Panc1 (cell line): ENCODE measurements at regions not wholly inside any gene's neighbourhood (a gene's known extent, or its start where the extent isn't known, plus 50 kb on each side); places are given as distances from the start of the nearest gene placed in this dataset.

ENCODE experiments used
- ATAC-seq: fragments of 200-7000 bp; cut with Tn5 transposase; 2 replicates; pipeline ENCODE4 v1.9.1; 2020; ENCODE audit warnings: mild to moderate bottlenecking, moderate library complexity
- BruUV-seq: library from RNA; stranded (reverse); fragments of 400-500 nt; replicated peaks from 2 replicates; lab custom pipeline; 2021; lab: Mats Ljungman, UMichigan
- CTCF ChIA-PET: fragments of 300-600 bp; sonication (Branson Sonifier 250); formaldehyde crosslinking; loops from one replicate; lab custom pipeline; 2022; ENCODE audit warnings: antibody characterized with exemption; lab: Charles Lee
- POLR2A ChIA-PET: fragments of 300-600 bp; sonication (Branson Sonifier 250); formaldehyde crosslinking; loops from one replicate; lab custom pipeline; 2022; ENCODE audit warnings: antibody characterized with exemption; lab: Charles Lee
- DNase-seq: peaks from one replicate; pipeline ENCODE4 v3.0.0-alpha.2; 2010; ENCODE audit warnings: low read depth, low spot score
- H3K27ac ChIP-seq: 2 replicates; pipeline ENCODE4 v1.5.1; 2011; ENCODE audit warnings: mild to moderate bottlenecking, low read length, inconsistent platforms
- H3K27me3 ChIP-seq: fragments of 200-500 bp; sonication (Bioruptor generic); 2 replicates; pipeline ENCODE4 v1.6.0; 2014; ENCODE audit warnings: low read length, inconsistent platforms; ENCODE audit not compliant: control insufficient read depth, insufficient read depth
- H3K36me3 ChIP-seq: fragments of 200-500 bp; sonication (Bioruptor generic); 2 replicates; pipeline ENCODE4 v1.5.1; 2014; ENCODE audit warnings: inconsistent platforms, mild to moderate bottlenecking, low read length, moderate library complexity; ENCODE audit not compliant: control insufficient read depth, insufficient read depth
- H3K4me1 ChIP-seq: 2 replicates; pipeline ENCODE4 v1.5.1; 2011; ENCODE audit warnings: inconsistent platforms, mild to moderate bottlenecking, low read length, moderate library complexity; ENCODE audit not compliant: control insufficient read depth, insufficient read depth
- H3K4me3 ChIP-seq, 2 experiments: 2 replicates each; pipeline ENCODE4 v1.5.1; 2011 to 2012; ENCODE audit warnings: low read depth in 2 of 2, low read length in 2 of 2, mild to moderate bottlenecking in 2 of 2, inconsistent platforms in 1 of 2, moderate library complexity in 1 of 2
- H3K9me3 ChIP-seq: fragments of 200-500 bp; sonication (Bioruptor generic); 2 replicates; pipeline ENCODE4 v1.5.1; 2014; ENCODE audit warnings: low read depth, mild to moderate bottlenecking, inconsistent platforms, low read length, moderate library complexity; ENCODE audit not compliant: control insufficient read depth, insufficient read depth
- POLR2AphosphoS5 ChIP-seq: IDR thresholded peaks from 2 replicates; pipeline ENCODE4 v1.6.1; 2012; ENCODE audit warnings: mild to moderate bottlenecking, low read depth, low read length, moderate library complexity
- SIN3A ChIP-seq: IDR thresholded peaks from 2 replicates; pipeline ENCODE4 v1.6.1; 2012; ENCODE audit warnings: low read depth, mild to moderate bottlenecking, low read length, moderate library complexity, borderline replicate concordance; ENCODE audit not compliant: insufficient read depth
- TCF7L2 ChIP-seq: IDR thresholded peaks from 2 replicates; pipeline ENCODE4 v1.6.1; 2011; ENCODE audit warnings: mild to moderate bottlenecking, low read depth, low read length, inconsistent platforms
- in situ Hi-C: cut with HindIII; loops from 2 replicates; pipeline ENCODE4 v1.10.0; 2016; ENCODE audit warnings: low sequenced_read_pairs, low pct_unique_long_range_greater_than_20kb
- intact Hi-C: fragments of 100-400 bp; cut with micrococcal nuclease; formaldehyde crosslinking; loops from one replicate; pipeline ENCODE4 v1.10.0; 2022; ENCODE audit not compliant: unreplicated experiment
- TF ChIP-seq, protein P1 (sequence below), 2 experiments: IDR thresholded peaks; 2 replicates each; pipeline ENCODE4 v1.6.1; 2011 to 2012; ENCODE audit warnings: low read depth in 2 of 2, control low read depth in 1 of 2, low read length in 1 of 2, mild to moderate bottlenecking in 1 of 2, moderate library complexity in 1 of 2; ENCODE audit not compliant: insufficient read depth in 1 of 2
- TF ChIP-seq, protein P2 (sequence below): fragments of 450-650 bp; IDR thresholded peaks from 2 replicates; pipeline ENCODE4 v1.5.1; 2017; ENCODE audit warnings: mild to moderate bottlenecking

DNA sequence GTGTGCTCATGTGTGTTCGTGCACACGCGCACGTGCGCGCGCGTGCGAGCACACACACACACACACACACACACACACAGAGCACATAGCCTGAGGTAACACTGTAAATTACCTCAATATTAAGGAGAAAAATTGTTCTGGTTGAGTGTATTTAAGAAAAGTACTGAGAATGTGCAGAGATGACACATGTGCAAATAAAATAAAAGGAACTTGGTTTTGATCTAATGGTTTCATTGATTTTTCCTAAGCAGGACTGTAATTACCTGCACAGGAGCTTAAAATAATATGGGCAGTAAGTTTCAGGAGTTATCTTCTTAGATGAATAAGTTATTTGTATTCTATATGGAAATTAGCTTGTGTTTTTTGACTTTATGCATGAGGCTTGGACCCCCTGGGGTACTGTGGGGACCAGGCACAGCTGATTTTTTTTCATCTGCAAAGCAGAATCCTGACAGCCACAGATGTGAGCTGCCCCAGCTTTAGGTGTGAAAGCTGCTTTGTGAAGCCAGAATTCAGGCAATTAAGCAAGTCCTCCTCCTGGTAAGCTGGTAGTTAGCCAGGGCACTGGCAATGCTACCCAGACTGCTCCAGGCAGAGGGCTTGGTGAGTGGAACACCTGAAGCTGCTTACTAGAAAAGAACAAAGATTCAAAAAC is 1040.6 kb upstream of the CITED2 start:
- H3K36me3 ChIP-seq, result no peaks in the 10 kb centered on the region

DNA sequence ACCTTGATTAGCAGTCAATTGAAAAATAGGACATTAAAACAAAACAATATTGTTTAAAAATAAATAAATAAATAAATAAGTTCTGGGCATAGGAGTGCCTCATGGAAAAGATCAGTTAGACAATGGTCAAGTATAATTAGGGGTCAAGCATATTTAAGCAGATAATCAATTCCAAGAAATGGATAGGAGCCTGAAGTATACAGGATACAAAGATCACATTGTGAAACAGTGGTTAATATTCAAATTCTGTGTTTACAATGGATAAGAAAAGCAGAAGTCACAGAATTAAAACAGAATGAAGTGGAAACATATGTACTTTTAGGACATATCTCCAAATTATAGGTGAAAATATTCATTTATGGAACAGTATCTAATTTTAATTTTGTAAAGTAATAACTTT is 1028.6 kb upstream of the CITED2 start:
- Histone ChIP-seq H3K4me1 (no peaks in the 10 kb centered on the region), H3K4me3 (no peak overlapping the region), H3K36me3 (no peaks in the 10 kb centered on the region), H3K27ac (no peak overlapping the region), H3K27me3 (no peaks in the 10 kb centered on the region), H3K9me3 (peaks cover 10% of the 10 kb centered on the region; the same call in 1 of the 2 replicates)
- ChIA-PET POLR2A (no interaction called here), CTCF (no interaction called here)
- ATAC-seq, result no peak
- TF ChIP-seq TCF7L2 (no peak), POLR2AphosphoS5 (no peak), SIN3A (no peak)
- TF ChIP-seq, protein P1, sequence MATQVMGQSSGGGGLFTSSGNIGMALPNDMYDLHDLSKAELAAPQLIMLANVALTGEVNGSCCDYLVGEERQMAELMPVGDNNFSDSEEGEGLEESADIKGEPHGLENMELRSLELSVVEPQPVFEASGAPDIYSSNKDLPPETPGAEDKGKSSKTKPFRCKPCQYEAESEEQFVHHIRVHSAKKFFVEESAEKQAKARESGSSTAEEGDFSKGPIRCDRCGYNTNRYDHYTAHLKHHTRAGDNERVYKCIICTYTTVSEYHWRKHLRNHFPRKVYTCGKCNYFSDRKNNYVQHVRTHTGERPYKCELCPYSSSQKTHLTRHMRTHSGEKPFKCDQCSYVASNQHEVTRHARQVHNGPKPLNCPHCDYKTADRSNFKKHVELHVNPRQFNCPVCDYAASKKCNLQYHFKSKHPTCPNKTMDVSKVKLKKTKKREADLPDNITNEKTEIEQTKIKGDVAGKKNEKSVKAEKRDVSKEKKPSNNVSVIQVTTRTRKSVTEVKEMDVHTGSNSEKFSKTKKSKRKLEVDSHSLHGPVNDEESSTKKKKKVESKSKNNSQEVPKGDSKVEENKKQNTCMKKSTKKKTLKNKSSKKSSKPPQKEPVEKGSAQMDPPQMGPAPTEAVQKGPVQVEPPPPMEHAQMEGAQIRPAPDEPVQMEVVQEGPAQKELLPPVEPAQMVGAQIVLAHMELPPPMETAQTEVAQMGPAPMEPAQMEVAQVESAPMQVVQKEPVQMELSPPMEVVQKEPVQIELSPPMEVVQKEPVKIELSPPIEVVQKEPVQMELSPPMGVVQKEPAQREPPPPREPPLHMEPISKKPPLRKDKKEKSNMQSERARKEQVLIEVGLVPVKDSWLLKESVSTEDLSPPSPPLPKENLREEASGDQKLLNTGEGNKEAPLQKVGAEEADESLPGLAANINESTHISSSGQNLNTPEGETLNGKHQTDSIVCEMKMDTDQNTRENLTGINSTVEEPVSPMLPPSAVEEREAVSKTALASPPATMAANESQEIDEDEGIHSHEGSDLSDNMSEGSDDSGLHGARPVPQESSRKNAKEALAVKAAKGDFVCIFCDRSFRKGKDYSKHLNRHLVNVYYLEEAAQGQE (IDR thresholded peaks at IDR 0.05; ENCODE audit: insufficient read depth in 1 of 2, low read depth in 2 of 2, low read length in 1 of 2), result no peak
- TF ChIP-seq, protein P2, sequence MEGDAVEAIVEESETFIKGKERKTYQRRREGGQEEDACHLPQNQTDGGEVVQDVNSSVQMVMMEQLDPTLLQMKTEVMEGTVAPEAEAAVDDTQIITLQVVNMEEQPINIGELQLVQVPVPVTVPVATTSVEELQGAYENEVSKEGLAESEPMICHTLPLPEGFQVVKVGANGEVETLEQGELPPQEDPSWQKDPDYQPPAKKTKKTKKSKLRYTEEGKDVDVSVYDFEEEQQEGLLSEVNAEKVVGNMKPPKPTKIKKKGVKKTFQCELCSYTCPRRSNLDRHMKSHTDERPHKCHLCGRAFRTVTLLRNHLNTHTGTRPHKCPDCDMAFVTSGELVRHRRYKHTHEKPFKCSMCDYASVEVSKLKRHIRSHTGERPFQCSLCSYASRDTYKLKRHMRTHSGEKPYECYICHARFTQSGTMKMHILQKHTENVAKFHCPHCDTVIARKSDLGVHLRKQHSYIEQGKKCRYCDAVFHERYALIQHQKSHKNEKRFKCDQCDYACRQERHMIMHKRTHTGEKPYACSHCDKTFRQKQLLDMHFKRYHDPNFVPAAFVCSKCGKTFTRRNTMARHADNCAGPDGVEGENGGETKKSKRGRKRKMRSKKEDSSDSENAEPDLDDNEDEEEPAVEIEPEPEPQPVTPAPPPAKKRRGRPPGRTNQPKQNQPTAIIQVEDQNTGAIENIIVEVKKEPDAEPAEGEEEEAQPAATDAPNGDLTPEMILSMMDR, result no peak
- in situ Hi-C loops (no loop called here), intact Hi-C loops (no loop called here)
- BruUV-seq, result no TSS peak
- no peak for DNase-seq

More for the DNA sequence above, 1040.6 kb upstream of the CITED2 start:
- Histone ChIP-seq H3K27me3 (no peaks in the 10 kb centered on the region), H3K27ac (no peak overlapping the region), H3K4me1 (no peaks in the 10 kb centered on the region; the same call in 1 of the 2 replicates), H3K9me3 (peaks cover 6% of the 10 kb centered on the region), H3K4me3 (no peak overlapping the region)
- no peak for DNase-seq
- intact Hi-C loops, result no loop called here
- ChIA-PET POLR2A (no interaction called here), CTCF (no interaction called here)
- TF ChIP-seq POLR2AphosphoS5 (no peak), TCF7L2 (no peak), SIN3A (no peak)
- TF ChIP-seq, protein P1 (IDR thresholded peaks at IDR 0.05; ENCODE audit: insufficient read depth in 1 of 2, low read depth in 2 of 2, low read length in 1 of 2), result no peak
- TF ChIP-seq, protein P2, result no peak
- no TSS peak for BruUV-seq
- ATAC-seq, result no peak
- in situ Hi-C loops, result no loop called here
